ENCODE measurements at regions not wholly inside any gene's neighbourhood (a gene's known extent, or its start where the extent isn't known, plus 50 kb on each side); places are given as distances from the start of the nearest gene placed in this dataset.

- no peak for TF ChIP-seq REST (IDR thresholded peaks at IDR 0.05; ENCODE audit: low read depth)
- no peak for TF ChIP-seq USF1 (IDR thresholded peaks at IDR 0.05)
- no peak for TF ChIP-seq RAD21 (IDR thresholded peaks at IDR 0.05; ENCODE audit: low read depth)
- no peak for TF ChIP-seq FOXM1 (IDR thresholded peaks at IDR 0.05; ENCODE audit: borderline replicate concordance, low read depth)
- TF ChIP-seq ZBTB7A (IDR thresholded peaks at IDR 0.05; ENCODE audit: low read depth), result no peak
- TF ChIP-seq EP300 (IDR thresholded peaks at IDR 0.05; ENCODE audit: borderline replicate concordance), result no peak
- no peak for TF ChIP-seq TAF1 (IDR thresholded peaks at IDR 0.05; ENCODE audit: low read depth)
- TF ChIP-seq EGR1 (IDR thresholded peaks at IDR 0.05), result no peak
- no peak for TF ChIP-seq CREB1 (IDR thresholded peaks at IDR 0.05; ENCODE audit: low read depth)
- no peak for TF ChIP-seq TCF12 (IDR thresholded peaks at IDR 0.05; ENCODE audit: low read depth)
- TF ChIP-seq CEBPB (IDR thresholded peaks at IDR 0.05), result no peak
Observed at GRCh38 chr10:6815346-6815745, 235.3 kb upstream of the PRKCQ start.

Measured in Ishikawa (cell line).